Testis (tissue), 2 donors: ENCODE measurements at regions not wholly inside any gene's neighbourhood (a gene's known extent, or its start where the extent isn't known, plus 50 kb on each side); places are given as distances from the start of the nearest gene placed in this dataset.

Experiments
- CTCF ChIP-seq, 3 experiments: fragments of 450-650 bp in 2 of 3; fragments of 200-600 bp in 1 of 3; sonication (generic) in 1 of 3; IDR thresholded peaks; one replicate each; pipeline ENCODE4 v1.5.1; 2016 to 2019; ENCODE audit warnings: antibody characterized with exemption in 3 of 3, mild to moderate bottlenecking in 2 of 3, moderate library complexity in 1 of 3
- POLR2A ChIP-seq: fragments of 450-650 bp; IDR thresholded peaks from one replicate; pipeline ENCODE4 v1.6.1; 2017; ENCODE audit warnings: antibody characterized with exemption, mild to moderate bottlenecking, moderate library complexity

GRCh38 chr20:60507087-60507694 lies 549.0 kb downstream of the CDH26 start:
- no peak for TF ChIP-seq CTCF (IDR thresholded peaks at IDR 0.05)
- TF ChIP-seq POLR2A, result no peak
